ENCODE measurements at regions not wholly inside any gene's neighbourhood (a gene's known extent, or its start where the extent isn't known, plus 50 kb on each side); places are given as distances from the start of the nearest gene placed in this dataset.

GRCh38 chr3:38967693-38967989 is 84.1 kb downstream of the SCN11A start:
- H3K79me2 ChIP-seq (ENCODE audit: control insufficient read depth, insufficient read depth, low read length, poor library complexity), result no peaks in the 10 kb centered on the region
- H2BK5ac ChIP-seq (ENCODE audit: low read depth, low read length, poor library complexity), result no peak overlapping the region
- H3K79me1 ChIP-seq (ENCODE audit: low read length), result no peaks in the 10 kb centered on the region
- H3K4me1 ChIP-seq (ENCODE audit: control insufficient read depth in 1 of 2, insufficient read depth in 2 of 2, low read length in 2 of 2), result no peaks in the 10 kb centered on the region
- no peak overlapping the region for H4K91ac ChIP-seq (ENCODE audit: low read depth, low read length)
- H3K9me3 ChIP-seq (ENCODE audit: insufficient read depth, low read depth, low read length), result no peaks in the 10 kb centered on the region
- no peak overlapping the region for H3K4me3 ChIP-seq (ENCODE audit: low read depth, low read length)
- no peak overlapping the region for H4K12ac ChIP-seq (ENCODE audit: low read depth, low read length)
- no peak overlapping the region for H2BK120ac ChIP-seq (ENCODE audit: insufficient read depth, low read length, poor library complexity)
- no peak overlapping the region for H3K9ac ChIP-seq (ENCODE audit: low read length)
- no CpG with 5 or more reads among the region's 1 CpG for WGBS (ENCODE audit: extremely low coverage, insufficient coverage, insufficient read length)
- H3K4ac ChIP-seq (ENCODE audit: low read depth, low read length), result no peak overlapping the region
- H3K4me2 ChIP-seq (ENCODE audit: low read length), result no peak overlapping the region
- no peak overlapping the region for H2BK12ac ChIP-seq (ENCODE audit: low read length)
- no peak overlapping the region for H2AFZ ChIP-seq (ENCODE audit: insufficient read depth, low read length, poor library complexity)
- H3K27me3 ChIP-seq (ENCODE audit: insufficient read depth, low read length), result no peaks in the 10 kb centered on the region
- DNase-seq, result no peak
- H2AK5ac ChIP-seq (ENCODE audit: low read length), result no peak overlapping the region
- no peak overlapping the region for H4K8ac ChIP-seq (ENCODE audit: low read depth, low read length)
- H3K27ac ChIP-seq (ENCODE audit: low read depth, low read length), result no peak overlapping the region
- no peaks in the 10 kb centered on the region for H3K36me3 ChIP-seq (ENCODE audit: control insufficient read depth in 1 of 2, insufficient read depth in 2 of 2, low read length in 2 of 2)
- H3K23ac ChIP-seq (ENCODE audit: low read length), result no peak overlapping the region
- no peak overlapping the region for H3K18ac ChIP-seq (ENCODE audit: low read length)
- no peak overlapping the region for H3K14ac ChIP-seq (ENCODE audit: low read length)

GRCh38 chr3:38966811-38967692 is 84.7 kb downstream of the SCN11A start:
- Histone ChIP-seq H4K91ac (ENCODE audit: low read depth, low read length) (no peak overlapping the region), H3K4me1 (ENCODE audit: control insufficient read depth in 1 of 2, insufficient read depth in 2 of 2, low read length in 2 of 2) (no peaks in the 10 kb centered on the region), H2BK120ac (ENCODE audit: insufficient read depth, low read length, poor library complexity) (no peak overlapping the region), H3K36me3 (ENCODE audit: control insufficient read depth in 1 of 2, insufficient read depth in 2 of 2, low read length in 2 of 2) (no peaks in the 10 kb centered on the region), H3K14ac (ENCODE audit: low read length) (no peak overlapping the region), H3K27me3 (ENCODE audit: insufficient read depth, low read length) (no peaks in the 10 kb centered on the region), H3K9ac (ENCODE audit: low read length) (no peak overlapping the region), H3K4ac (ENCODE audit: low read depth, low read length) (no peak overlapping the region), H3K79me1 (ENCODE audit: low read length) (no peaks in the 10 kb centered on the region), H2AK5ac (ENCODE audit: low read length) (no peak overlapping the region), H4K12ac (ENCODE audit: low read depth, low read length) (no peak overlapping the region), H3K27ac (ENCODE audit: low read depth, low read length) (no peak overlapping the region), H2AFZ (ENCODE audit: insufficient read depth, low read length, poor library complexity) (no peak overlapping the region), H3K4me2 (ENCODE audit: low read length) (no peak overlapping the region), H2BK12ac (ENCODE audit: low read length) (no peak overlapping the region), H3K18ac (ENCODE audit: low read length) (no peak overlapping the region), H3K23ac (ENCODE audit: low read length) (no peak overlapping the region), H3K79me2 (ENCODE audit: control insufficient read depth, insufficient read depth, low read length, poor library complexity) (no peaks in the 10 kb centered on the region), H2BK5ac (ENCODE audit: low read depth, low read length, poor library complexity) (no peak overlapping the region), H3K9me3 (ENCODE audit: insufficient read depth, low read depth, low read length) (no peaks in the 10 kb centered on the region), H3K4me3 (ENCODE audit: low read depth, low read length) (no peak overlapping the region), H4K8ac (ENCODE audit: low read depth, low read length) (no peak overlapping the region)
- no peak for DNase-seq
- no CpG with 5 or more reads among the region's 4 CpGs for WGBS (ENCODE audit: extremely low coverage, insufficient coverage, insufficient read length)

GRCh38 chr3:38964646-38965045 is 87.1 kb downstream of the SCN11A start:
- no peak overlapping the region for H2BK5ac ChIP-seq (ENCODE audit: low read depth, low read length, poor library complexity)
- H3K4ac ChIP-seq (ENCODE audit: low read depth, low read length), result no peak overlapping the region
- no peaks in the 10 kb centered on the region for H3K36me3 ChIP-seq (ENCODE audit: control insufficient read depth in 1 of 2, insufficient read depth in 2 of 2, low read length in 2 of 2)
- no peaks in the 10 kb centered on the region for H3K27me3 ChIP-seq (ENCODE audit: insufficient read depth, low read length)
- no peaks in the 10 kb centered on the region for H3K4me1 ChIP-seq (ENCODE audit: control insufficient read depth in 1 of 2, insufficient read depth in 2 of 2, low read length in 2 of 2)
- no CpG with 5 or more reads among the region's 4 CpGs for WGBS (ENCODE audit: extremely low coverage, insufficient coverage, insufficient read length)
- DNase-seq, result peak; percentile 4 to 29
- no peak overlapping the region for H3K4me3 ChIP-seq (ENCODE audit: low read depth, low read length)
- no peak overlapping the region for H2BK120ac ChIP-seq (ENCODE audit: insufficient read depth, low read length, poor library complexity)
- H3K14ac ChIP-seq (ENCODE audit: low read length), result no peak overlapping the region
- no peak overlapping the region for H2AFZ ChIP-seq (ENCODE audit: insufficient read depth, low read length, poor library complexity)
- no peak overlapping the region for H2AK5ac ChIP-seq (ENCODE audit: low read length)
- H3K27ac ChIP-seq (ENCODE audit: low read depth, low read length), result no peak overlapping the region
- H3K79me2 ChIP-seq (ENCODE audit: control insufficient read depth, insufficient read depth, low read length, poor library complexity), result no peaks in the 10 kb centered on the region
- no peak overlapping the region for H3K9ac ChIP-seq (ENCODE audit: low read length)
- H3K18ac ChIP-seq (ENCODE audit: low read length), result no peak overlapping the region
- H4K91ac ChIP-seq (ENCODE audit: low read depth, low read length), result no peak overlapping the region
- no peaks in the 10 kb centered on the region for H3K79me1 ChIP-seq (ENCODE audit: low read length)
- H3K23ac ChIP-seq (ENCODE audit: low read length), result no peak overlapping the region
- H3K4me2 ChIP-seq (ENCODE audit: low read length), result no peak overlapping the region
- H3K9me3 ChIP-seq (ENCODE audit: insufficient read depth, low read depth, low read length), result no peaks in the 10 kb centered on the region
- H2BK12ac ChIP-seq (ENCODE audit: low read length), result no peak overlapping the region
- no peak overlapping the region for H4K12ac ChIP-seq (ENCODE audit: low read depth, low read length)
- no peak overlapping the region for H4K8ac ChIP-seq (ENCODE audit: low read depth, low read length)

GRCh38 chr3:38964204-38964603 is 87.5 kb downstream of the SCN11A start:
- Histone ChIP-seq H2BK120ac (ENCODE audit: insufficient read depth, low read length, poor library complexity) (no peak overlapping the region), H2AFZ (ENCODE audit: insufficient read depth, low read length, poor library complexity) (no peak overlapping the region), H4K91ac (ENCODE audit: low read depth, low read length) (no peak overlapping the region), H3K4me2 (ENCODE audit: low read length) (no peak overlapping the region), H3K18ac (ENCODE audit: low read length) (no peak overlapping the region), H2AK5ac (ENCODE audit: low read length) (no peak overlapping the region), H3K4me1 (ENCODE audit: control insufficient read depth in 1 of 2, insufficient read depth in 2 of 2, low read length in 2 of 2) (no peaks in the 10 kb centered on the region), H3K27ac (ENCODE audit: low read depth, low read length) (no peak overlapping the region), H3K23ac (ENCODE audit: low read length) (no peak overlapping the region), H3K9me3 (ENCODE audit: insufficient read depth, low read depth, low read length) (no peaks in the 10 kb centered on the region), H4K12ac (ENCODE audit: low read depth, low read length) (no peak overlapping the region), H3K79me1 (ENCODE audit: low read length) (no peaks in the 10 kb centered on the region), H3K9ac (ENCODE audit: low read length) (no peak overlapping the region), H3K36me3 (ENCODE audit: control insufficient read depth in 1 of 2, insufficient read depth in 2 of 2, low read length in 2 of 2) (no peaks in the 10 kb centered on the region), H2BK12ac (ENCODE audit: low read length) (no peak overlapping the region), H3K27me3 (ENCODE audit: insufficient read depth, low read length) (no peaks in the 10 kb centered on the region), H3K14ac (ENCODE audit: low read length) (no peak overlapping the region), H3K79me2 (ENCODE audit: control insufficient read depth, insufficient read depth, low read length, poor library complexity) (no peaks in the 10 kb centered on the region), H3K4me3 (ENCODE audit: low read depth, low read length) (no peak overlapping the region), H4K8ac (ENCODE audit: low read depth, low read length) (no peak overlapping the region), H3K4ac (ENCODE audit: low read depth, low read length) (no peak overlapping the region), H2BK5ac (ENCODE audit: low read depth, low read length, poor library complexity) (no peak overlapping the region)
- no peak for DNase-seq
- WGBS (ENCODE audit: extremely low coverage, insufficient coverage, insufficient read length), result no CpG with 5 or more reads among the region's 5 CpGs

Measured in trophoblast cell (in vitro differentiated cells and primary cell).